ENCODE measurements at regions not wholly inside any gene's neighbourhood (a gene's known extent, or its start where the extent isn't known, plus 50 kb on each side); places are given as distances from the start of the nearest gene placed in this dataset.

DNA sequence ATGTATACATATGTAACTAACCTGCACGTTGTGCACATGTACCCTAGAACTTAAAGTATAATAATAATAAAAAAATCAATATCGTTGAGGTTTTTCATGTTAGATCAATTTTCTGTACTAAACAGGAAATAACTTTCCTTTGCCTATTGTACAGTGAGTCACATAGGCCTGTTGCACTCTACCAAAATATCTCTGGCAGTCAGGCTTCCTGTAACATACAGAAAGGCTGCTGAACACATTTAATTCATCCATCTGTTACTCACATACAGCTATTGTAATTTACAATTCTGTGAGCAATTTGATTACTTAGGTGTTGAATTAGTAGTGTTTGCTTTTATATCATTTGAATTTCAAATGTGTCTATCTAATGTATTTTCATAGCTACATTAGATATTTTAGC is 427.8 kb downstream of the TMA16 start:
- TF ChIP-seq EZH2 (IDR thresholded peaks at IDR 0.05; ENCODE audit: insufficient read depth, poor library complexity, severe bottlenecking) (no peak), EZH2phosphoT487 (IDR thresholded peaks at IDR 0.05; ENCODE audit: insufficient read depth, low read depth) (no peak)

Data from GM23248 (cell line).